GM19351 (cell line): ENCODE measurements at regions not wholly inside any gene's neighbourhood (a gene's known extent, or its start where the extent isn't known, plus 50 kb on each side); places are given as distances from the start of the nearest gene placed in this dataset.
"Not testable (repeated sequence)": the region's sequence is repeated elsewhere in the genome, so short reads cannot be mapped to it uniquely, and the experiment has no call there.

Experiments used
- ATAC-seq: cut with Tn5 transposase; IDR thresholded peaks from one replicate; pipeline ENCODE4 v1.9.1; 2021; ENCODE audit warnings: mild to moderate bottlenecking, moderate library complexity; ENCODE audit not compliant: unreplicated experiment

DNA sequence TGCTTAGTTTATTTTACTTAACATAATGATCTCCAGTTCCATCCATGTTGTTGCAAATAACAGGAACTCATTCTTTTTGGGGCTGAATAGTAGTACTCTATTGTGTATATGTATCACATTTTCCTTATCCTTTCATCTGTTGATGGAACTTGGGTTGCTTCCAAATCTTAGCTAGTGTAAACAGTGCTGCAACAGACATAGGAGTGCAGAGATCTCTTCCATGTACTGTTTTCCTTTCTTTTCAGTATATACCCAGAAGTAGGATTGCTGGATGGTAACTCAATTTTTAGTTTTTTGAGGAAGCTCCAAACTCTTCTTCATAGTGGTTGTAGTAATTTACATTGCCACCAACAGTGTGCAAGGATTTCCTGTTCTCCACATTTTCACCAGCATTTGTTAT is 138.8 kb upstream of the POC5 start:
- no peak for ATAC-seq

DNA sequence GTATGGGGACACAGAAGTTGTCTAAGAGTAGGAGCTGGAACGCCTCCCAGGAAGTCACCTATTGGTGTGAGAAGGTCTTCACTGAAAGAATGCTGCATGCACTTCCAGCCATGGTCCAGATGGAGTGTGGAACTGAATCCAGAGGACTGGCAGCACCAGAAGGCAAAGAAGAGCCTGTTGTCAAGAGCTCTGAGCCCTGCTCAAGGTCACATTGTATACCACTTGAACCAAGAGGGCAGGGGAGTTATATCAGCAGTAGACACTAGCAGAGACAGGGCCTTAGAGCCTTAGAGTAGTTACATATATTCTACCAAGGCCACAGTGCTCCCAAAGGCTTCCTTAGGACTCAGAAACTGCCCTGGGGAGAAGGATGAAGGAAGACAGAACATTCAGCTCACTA is 130.8 kb upstream of the POC5 start:
- no peak for ATAC-seq

- peak; percentile 87 for ATAC-seq
Observed at GRCh38 chr5:75847561-75848021, 130.4 kb upstream of the POC5 start.

- no peak for ATAC-seq
Observed at GRCh38 chr5:75844301-75844700, 127.1 kb upstream of the POC5 start.

GRCh38 chr5:75843319-75843718 is 126.1 kb upstream of the POC5 start:
- ATAC-seq = no peak

DNA sequence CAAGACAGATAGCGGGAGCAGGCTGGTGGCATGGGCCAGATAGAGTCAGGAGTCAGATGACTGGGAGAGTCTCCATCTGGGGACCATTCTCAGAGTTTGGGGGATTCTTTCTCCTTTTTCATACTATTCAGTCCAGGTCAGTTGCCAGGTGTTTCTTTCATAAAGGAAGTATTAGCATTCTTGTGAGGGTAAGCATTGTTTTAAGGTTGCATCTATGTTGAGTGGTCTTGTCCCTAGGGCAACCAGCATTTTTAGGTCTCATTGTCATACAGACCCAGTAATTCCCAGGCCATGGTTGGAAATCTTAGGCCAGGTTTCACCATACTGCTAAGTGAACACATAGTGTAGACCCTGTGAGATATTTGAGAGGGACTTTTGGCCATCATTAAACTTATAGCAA is 122.3 kb upstream of the POC5 start:
- no peak for ATAC-seq

DNA sequence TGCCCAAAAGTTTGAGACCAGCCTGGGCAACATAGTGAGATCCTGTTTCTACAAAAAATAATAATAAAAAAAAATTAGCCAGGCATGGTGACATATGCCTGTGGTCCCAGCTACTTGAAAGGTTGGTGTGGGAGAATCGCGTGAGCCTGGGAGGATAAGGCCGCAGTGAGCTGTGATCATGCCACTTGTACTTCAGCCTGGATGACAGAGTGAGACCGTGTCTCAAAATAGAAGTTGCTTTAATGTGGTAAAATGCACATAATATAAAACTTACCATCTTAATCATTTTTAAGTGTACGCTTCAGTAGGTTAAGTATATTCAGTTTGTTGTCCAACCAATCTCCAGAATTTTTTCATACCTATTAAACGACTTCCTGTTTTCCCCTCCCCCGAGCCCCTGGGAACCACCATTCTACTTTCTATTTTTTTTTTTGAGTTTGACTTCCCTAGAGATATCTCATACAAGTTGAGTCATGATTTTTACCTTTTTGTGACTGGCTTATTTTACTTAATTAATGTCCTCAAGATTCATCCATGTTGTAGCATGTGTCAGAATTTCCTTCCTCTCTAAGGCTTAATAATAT is 120.1 kb upstream of the POC5 start:
- no peak for ATAC-seq

DNA sequence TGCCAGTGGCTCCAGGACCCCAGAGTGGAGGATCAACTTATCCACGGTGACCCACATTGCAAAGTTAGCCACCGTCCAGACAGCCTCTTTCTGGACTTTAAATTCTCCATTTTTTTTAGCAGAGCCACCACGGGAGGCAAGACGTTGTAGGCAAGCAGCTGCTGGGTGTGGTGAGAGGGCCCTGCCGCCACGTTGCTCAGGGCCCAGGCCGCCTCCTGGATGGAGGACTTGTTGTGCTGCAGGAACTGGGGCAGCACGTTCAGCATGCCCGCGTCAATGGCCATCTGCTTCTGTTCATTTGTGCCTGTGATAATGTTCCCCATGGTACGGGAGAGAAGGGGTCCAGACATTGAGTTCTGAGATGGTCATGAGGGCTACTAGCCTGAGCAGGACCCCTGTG is 114.3 kb upstream of the POC5 start:
- ATAC-seq = no peak

- ATAC-seq = no peak
Observed at GRCh38 chr5:75828029-75828428, 110.8 kb upstream of the POC5 start.

GRCh38 chr5:75824323-75824722 is 107.1 kb upstream of the POC5 start:
- ATAC-seq = peak; percentile 57

GRCh38 chr5:75823811-75824210 is 106.6 kb upstream of the POC5 start:
- no peak for ATAC-seq

DNA sequence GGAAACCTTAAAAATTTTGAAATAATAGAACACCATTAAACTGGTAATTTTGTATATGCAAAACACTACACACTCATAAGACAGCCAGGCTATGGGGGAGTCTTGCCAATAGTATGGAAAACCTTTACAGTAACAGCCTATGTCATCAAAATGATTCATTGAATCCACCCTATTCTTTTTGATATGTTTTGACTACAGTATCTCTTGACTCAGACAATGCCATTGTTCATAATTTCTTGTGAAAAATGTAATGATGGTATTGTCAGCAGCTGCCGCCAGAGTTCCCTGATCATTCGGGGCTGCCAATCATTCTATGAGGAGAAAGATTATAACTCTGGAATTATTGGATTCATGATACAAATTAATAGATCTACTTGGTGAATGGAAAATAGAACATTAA is 101.4 kb upstream of the POC5 start:
- no peak for ATAC-seq

- ATAC-seq = not testable (repeated sequence)
Observed at GRCh38 chr5:75799695-75800094, 82.5 kb upstream of the POC5 start.

GRCh38 chr5:75769338-75769737 is 52.1 kb upstream of the POC5 start:
- not testable (repeated sequence) for ATAC-seq
